OCI-M2 (cell line): ENCODE measurements at regions not wholly inside any gene's neighbourhood (a gene's known extent, or its start where the extent isn't known, plus 50 kb on each side); places are given as distances from the start of the nearest gene placed in this dataset.
A peak's percentile ranks its signal among the peaks of the same experiment; 100 is the strongest.
"Not testable (repeated sequence)": the region's sequence is repeated elsewhere in the genome, so short reads cannot be mapped to it uniquely, and the experiment has no call there.

ENCODE experiments used
- DNase-seq: peaks from one replicate; lab custom pipeline; 2025; ENCODE audit not compliant: unreplicated experiment; lab: John Stamatoyannopoulos, UW

GRCh38 chr4:54403700-54404453 lies 174.8 kb downstream of the PDGFRA start:
- DNase-seq: no peak

GRCh38 chr4:54409270-54409817 lies 180.3 kb downstream of the PDGFRA start:
- not testable (repeated sequence) for DNase-seq

DNA sequence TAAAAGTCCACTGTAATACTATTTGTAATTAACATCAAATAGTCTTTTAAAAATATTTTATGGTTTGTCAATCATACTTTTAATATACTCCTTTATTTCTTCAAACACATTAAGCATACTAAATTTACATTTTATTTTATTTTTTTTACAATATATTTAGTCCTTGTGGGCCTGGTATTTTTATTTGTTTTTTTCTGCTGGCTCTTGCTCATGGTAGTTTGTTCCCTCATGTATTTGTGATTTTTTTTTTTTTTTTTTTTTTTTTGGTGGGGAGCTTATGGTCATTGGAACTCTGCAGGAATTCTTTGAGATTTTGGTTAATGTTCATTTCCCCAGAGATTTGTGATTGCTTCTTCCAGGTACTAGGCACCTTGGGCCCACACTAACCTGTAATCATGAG lies 185.5 kb downstream of the PDGFRA start:
- DNase-seq: no peak

DNA sequence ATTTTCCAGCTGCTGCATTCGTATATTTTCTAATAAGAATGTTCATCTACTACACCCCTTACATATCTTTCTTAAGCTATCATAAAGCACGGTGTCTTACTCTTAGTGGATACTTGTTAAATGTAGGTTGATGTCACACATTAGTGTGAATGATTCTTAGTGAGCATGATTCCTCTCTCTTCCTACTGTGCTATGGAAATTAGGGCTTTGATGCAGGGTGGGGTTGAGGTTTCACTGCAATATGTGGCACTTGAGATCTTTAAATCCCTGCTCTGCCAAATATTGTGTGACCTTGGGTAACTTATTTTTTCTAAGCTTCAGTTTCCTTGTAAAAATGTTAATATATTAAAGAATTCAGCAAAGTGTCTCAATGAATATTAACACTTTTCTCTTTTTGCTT lies 188.4 kb downstream of the PDGFRA start:
- no peak for DNase-seq

DNA sequence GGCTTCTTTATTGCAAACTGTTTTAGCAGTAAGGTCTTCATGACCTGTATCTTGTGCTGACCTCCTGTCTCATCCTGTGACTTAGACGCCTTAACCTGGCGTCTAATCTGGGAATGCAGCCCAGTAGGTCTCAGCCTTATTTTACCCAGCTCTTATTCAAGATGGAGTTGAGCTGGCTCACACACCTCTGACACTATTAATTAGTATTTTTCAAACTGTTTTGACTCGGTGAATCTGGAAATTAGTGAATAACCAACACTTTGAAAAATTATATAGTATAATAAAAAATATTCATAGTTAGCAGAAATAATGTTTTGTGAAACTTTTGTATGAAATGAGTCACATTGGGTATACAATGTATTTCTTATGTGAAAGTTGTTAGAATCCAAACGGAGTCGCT lies 189.4 kb downstream of the PDGFRA start:
- DNase-seq: no peak

DNA sequence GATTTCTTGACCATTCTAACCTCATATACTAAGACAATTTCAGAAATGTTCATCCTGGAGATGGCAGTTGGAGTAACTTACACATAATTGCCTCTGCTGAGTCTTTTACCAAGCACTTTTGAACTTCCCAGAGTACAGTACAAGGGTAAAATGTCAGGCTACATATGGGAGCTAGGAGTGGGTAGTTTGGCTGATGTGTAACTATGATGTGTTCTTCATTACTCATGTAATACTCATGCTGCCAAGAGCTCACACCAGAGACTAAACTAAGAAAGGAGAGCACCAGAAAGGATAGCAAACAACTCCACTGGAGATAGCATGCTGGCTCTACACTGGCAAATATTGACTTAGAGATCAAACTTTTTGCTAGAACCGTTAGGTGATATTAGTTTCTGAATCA lies 194.0 kb downstream of the PDGFRA start:
- DNase-seq: no peak

- no peak for DNase-seq
Observed at GRCh38 chr4:54427826-54428225, 198.7 kb downstream of the PDGFRA start.

DNA sequence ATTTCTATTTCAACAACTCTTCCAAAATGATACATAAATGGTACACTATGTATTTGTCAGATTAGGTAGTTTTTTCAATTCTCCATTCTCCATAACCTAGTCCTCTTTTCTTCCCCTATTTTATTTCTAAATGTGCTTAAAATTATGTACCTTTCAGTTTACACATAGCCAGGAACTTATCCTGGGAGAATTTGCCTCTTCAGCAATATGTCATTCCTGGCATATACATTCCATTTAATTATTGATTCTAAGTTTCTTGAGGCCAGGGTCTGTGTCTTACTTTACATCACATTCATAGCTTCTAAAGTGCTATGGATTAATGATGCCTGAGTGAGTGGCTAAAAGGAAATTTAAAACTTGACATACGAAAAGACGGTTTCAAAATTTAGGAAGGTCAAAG lies 199.8 kb downstream of the PDGFRA start:
- DNase-seq: no peak

DNA sequence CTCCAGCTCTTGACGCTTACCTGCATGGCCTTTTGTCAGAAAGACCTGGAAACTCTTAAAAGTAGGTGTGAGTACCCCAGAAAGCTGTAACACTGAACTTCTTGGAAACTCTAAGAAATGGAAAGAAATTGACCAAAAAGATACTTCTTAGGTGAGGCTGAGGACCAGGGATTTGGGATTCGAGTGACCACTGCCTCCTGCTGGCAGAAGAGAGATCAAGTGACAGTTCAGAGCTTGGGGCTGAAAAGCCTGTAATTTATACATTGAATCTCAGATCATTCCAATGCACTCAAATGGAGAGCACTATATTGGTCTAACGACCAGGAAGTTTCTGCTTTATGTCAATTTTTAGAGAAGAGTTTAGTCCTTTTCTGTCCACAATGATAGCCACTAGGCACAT lies 204.6 kb downstream of the PDGFRA start:
- no peak for DNase-seq

- DNase-seq: no peak
Observed at GRCh38 chr4:54439831-54440243, 210.7 kb downstream of the PDGFRA start.

GRCh38 chr4:54440394-54441136 lies 211.5 kb downstream of the PDGFRA start:
- DNase-seq: no peak

DNA sequence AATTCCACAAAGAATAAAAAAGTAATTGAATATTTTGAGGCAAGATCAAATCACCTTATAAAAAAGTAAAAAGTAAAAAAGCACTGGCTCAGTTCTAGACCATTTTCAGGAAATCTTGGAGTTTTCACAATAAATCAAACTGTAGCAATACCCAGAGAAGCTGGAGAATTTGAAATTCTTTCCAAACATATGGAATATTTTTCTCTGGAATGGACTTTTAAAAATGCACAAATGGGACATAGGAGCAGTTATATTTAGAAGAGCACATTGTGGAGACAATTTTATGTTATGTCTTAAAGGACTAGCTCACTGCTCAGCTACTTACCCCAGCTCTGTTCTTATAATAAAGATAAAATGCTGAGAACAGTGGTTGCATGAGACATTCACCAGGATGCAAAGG lies 211.9 kb upstream of the KIT start:
- DNase-seq: no peak

DNA sequence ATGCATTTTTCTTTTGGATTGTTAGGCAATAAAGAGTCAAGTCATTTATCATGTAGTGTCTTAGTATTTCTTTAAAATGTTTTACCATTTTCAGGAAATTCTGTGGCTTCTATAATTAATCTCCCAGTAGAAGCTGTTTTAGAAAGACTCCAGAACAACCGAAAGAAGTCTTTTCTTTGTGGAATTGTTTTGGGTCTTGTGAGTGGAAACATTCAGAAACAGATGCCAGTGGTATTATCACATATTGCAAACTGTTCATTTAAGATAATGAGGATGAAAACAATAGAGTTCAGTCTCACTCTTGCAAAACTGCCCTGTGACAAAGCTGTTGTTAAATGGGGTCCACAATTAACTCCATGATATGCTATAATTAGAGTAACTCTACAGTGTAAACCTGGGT lies 211.2 kb upstream of the KIT start:
- DNase-seq: no peak

- no peak for DNase-seq
Observed at GRCh38 chr4:54447304-54447703, 210.5 kb upstream of the KIT start.

GRCh38 chr4:54449999-54450398 lies 207.8 kb upstream of the KIT start:
- DNase-seq: no peak

DNA sequence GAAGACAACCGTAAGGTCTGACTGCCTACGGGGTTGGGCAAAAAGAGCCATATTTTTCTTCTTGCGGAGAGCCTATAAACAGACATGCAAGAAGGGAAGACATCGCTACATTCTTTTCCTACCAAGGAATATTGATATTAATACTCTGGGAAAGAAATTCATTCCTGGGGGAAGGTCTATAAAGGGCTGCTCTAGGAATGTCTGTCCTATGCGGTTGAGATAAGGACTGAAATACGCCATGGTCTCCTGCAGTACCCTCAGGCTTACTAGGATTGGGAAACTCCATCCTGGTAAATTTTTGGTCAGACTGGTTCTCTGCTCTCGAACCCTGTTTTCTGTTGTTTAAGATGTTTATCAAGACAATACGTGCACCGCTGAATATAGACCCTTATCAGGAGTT lies 190.8 kb upstream of the KIT start:
- DNase-seq: not testable (repeated sequence)

- DNase-seq: peak; percentile 47
Observed at GRCh38 chr4:54473077-54473545, 184.6 kb upstream of the KIT start.

DNA sequence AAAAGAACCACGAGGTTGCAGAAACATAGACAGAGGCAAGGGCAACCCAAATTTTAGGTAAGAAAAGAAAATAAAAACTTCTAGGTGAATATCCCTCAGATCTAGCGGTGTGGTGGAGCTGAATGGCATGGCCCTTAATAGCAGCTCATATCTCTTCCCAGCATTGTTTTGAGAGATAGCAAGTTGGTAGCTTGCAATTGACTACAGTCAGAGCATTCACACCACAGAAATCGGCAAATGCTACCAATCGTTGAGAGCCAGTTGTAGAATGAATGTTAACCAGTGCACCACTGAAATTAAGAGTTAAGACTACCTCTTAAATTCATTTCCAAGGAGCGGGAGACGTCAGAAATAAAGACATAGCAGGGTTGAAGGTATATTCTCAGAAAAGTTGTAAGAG lies 184.0 kb upstream of the KIT start:
- no peak for DNase-seq

DNA sequence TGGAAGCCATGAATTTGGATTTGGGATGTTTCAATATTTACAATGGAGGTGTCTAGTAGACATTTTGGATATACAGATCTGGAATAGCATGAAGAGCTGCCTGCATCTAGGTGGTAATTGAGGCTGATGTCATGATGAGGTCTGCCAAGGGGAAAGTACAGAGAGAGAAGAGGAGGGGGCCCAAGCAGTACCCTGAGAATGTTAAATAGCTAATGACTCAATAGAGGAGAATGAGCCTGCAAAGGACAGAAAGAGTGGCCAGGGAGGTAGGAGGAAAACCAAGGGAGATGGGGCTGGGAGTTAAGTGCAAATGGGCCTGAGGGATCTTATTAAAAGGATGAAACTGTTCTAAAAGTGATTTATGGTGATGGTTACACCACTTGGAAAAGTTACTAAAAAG lies 182.2 kb upstream of the KIT start:
- no peak for DNase-seq

DNA sequence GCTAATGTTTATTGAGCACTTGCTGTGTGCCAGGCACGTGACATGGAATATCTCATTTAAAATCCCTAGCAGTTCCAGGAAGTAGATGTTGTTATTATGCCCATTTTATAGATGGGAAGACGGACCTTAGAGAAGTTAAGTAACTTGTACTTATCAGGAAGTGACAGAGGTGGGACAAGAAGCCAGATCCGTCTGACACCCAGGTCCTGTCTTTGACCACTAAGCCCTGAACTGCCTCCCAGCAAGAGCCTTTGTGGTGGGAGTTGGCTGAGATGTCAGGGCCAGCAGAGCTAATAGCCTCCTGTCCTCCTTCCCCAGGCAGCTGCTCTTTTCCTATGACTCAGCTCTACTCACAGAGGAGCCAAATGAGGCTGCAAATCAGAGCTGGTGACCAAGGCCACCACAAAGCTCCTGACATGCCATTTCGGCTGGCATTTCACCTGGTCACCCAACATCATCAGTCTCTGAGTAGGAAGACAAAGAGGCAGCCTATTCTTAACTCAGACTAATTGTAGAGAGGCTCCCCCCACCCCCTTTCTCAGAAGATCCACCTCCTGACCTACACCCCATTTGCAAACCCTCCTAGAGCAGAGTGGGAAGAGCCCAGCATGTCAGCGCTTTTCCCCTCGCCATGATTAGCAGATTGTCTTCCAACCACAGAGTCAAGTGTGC lies 175.1 kb upstream of the KIT start:
- no peak for DNase-seq

DNA sequence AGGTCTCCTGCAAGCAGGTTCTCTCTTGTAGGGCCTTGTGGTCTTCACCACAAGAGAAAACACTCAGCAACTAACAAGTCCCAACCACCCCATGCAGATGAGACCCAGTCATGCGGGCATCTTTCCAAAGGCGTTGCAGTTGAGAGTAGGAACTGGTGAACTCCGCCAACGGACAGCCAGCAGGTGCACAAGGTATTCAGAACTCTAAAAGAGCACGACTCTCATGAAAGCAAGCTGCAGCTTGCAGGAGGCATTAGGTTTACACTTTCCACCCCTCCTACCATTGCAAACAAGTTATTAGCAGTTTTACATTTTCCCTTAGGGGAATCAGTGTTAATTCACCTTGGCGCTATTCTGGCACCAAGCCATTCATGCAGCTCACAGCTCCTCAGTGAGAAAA lies 173.4 kb upstream of the KIT start:
- DNase-seq: no peak

- no peak for DNase-seq
Observed at GRCh38 chr4:54487491-54487890, 170.3 kb upstream of the KIT start.
